Glomerular visceral epithelial cell (primary cell): ENCODE measurements at regions not wholly inside any gene's neighbourhood (a gene's known extent, or its start where the extent isn't known, plus 50 kb on each side); places are given as distances from the start of the nearest gene placed in this dataset.
"Not testable (repeated sequence)": the region's sequence is repeated elsewhere in the genome, so short reads cannot be mapped to it uniquely, and the experiment has no call there.

Experiments
- DNase-seq: peaks from one replicate; pipeline ENCODE4 v3.0.0-alpha.2; 2016; ENCODE audit errors: extremely low spot score

- DNase-seq: not testable (repeated sequence)
Observed at GRCh38 chr19:28540385-28540784, 672.6 kb downstream of the UQCRFS1 start.

- no peak for DNase-seq
Observed at GRCh38 chr19:28539759-28540158, 673.2 kb downstream of the UQCRFS1 start.

GRCh38 chr19:28538579-28538978, 674.4 kb downstream of the UQCRFS1 start:
- DNase-seq: not testable (repeated sequence)

- no peak for DNase-seq
Observed at GRCh38 chr19:28537896-28538295, 675.1 kb downstream of the UQCRFS1 start.

GRCh38 chr19:28537079-28537478, 675.9 kb downstream of the UQCRFS1 start:
- no peak for DNase-seq

GRCh38 chr19:28535352-28535775, 677.6 kb downstream of the UQCRFS1 start:
- DNase-seq: no peak

- DNase-seq: no peak
Observed at GRCh38 chr19:28534766-28535351, 678.1 kb downstream of the UQCRFS1 start.

GRCh38 chr19:28532765-28533341, 680.1 kb downstream of the UQCRFS1 start:
- no peak for DNase-seq

GRCh38 chr19:28531979-28532378, 681.0 kb downstream of the UQCRFS1 start:
- no peak for DNase-seq

GRCh38 chr19:28530406-28531035, 682.4 kb downstream of the UQCRFS1 start:
- DNase-seq: no peak

- no peak for DNase-seq
Observed at GRCh38 chr19:28526038-28526437, 686.9 kb downstream of the UQCRFS1 start.

- DNase-seq: no peak
Observed at GRCh38 chr19:28523619-28524018, 689.3 kb downstream of the UQCRFS1 start.

- DNase-seq: no peak
Observed at GRCh38 chr19:28522545-28522922, 690.4 kb downstream of the UQCRFS1 start.

- no peak for DNase-seq
Observed at GRCh38 chr19:28521614-28522544, 691.1 kb downstream of the UQCRFS1 start.

- DNase-seq: no peak
Observed at GRCh38 chr19:28520998-28521568, 691.9 kb downstream of the UQCRFS1 start.

GRCh38 chr19:28519952-28520861, 692.7 kb downstream of the UQCRFS1 start:
- DNase-seq: peak; percentile 4

- DNase-seq: no peak
Observed at GRCh38 chr19:28519218-28519779, 693.7 kb downstream of the UQCRFS1 start.

GRCh38 chr19:28516415-28516872, 696.5 kb downstream of the UQCRFS1 start:
- DNase-seq: no peak

GRCh38 chr19:28514166-28514565, 698.8 kb downstream of the UQCRFS1 start:
- no peak for DNase-seq

GRCh38 chr19:28511655-28512054, 701.3 kb downstream of the UQCRFS1 start:
- no peak for DNase-seq
